ENCODE measurements at regions not wholly inside any gene's neighbourhood (a gene's known extent, or its start where the extent isn't known, plus 50 kb on each side); places are given as distances from the start of the nearest gene placed in this dataset.
A peak's percentile ranks its signal among the peaks of the same experiment; 100 is the strongest.

DNA sequence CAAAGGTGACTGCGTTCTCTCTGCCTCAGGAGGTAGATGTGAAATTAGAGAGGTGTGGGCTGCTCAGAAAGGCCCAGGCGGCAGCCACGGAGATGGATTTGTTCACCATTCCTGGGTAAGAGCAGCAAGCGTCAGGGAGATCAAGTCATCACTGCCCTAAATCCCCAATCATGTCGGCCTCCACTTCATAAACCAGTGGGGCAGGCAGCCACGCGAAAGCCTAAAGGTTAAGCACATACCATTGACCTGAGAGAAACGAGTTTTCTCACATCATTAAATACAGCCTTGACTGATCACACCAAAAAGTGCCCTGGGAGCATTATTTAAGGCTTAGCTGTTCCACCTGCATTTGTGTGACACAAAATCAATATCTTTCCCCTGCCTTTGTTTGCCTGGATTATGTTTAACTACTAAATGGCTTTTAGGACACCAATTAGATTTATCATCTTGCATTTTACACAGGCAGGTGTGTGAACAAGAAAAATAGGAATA, 50.7 kb upstream of the FOXB1 start:
- no peak for DNase-seq (ENCODE audit: low spot score)

DNA sequence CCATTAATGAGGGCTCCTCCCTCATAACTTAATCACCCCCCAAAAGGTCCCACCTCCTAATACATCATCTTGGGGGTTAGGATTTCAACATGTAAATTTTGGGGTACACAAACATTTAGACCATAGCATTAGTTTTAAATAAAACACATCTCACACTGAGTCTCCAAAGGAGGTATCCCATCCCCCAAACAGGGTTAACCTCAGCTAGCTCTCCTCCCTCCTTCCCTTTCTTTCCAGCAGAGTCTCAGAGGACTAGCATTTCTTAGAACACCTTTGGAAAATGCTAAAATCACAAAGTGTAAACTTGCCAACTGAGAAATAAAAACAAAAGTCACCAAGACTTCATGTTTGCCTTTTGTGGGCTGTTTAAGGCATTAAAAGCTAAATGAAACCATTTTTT, 51.2 kb upstream of the FOXB1 start:
- no peak for DNase-seq (ENCODE audit: low spot score)

DNA sequence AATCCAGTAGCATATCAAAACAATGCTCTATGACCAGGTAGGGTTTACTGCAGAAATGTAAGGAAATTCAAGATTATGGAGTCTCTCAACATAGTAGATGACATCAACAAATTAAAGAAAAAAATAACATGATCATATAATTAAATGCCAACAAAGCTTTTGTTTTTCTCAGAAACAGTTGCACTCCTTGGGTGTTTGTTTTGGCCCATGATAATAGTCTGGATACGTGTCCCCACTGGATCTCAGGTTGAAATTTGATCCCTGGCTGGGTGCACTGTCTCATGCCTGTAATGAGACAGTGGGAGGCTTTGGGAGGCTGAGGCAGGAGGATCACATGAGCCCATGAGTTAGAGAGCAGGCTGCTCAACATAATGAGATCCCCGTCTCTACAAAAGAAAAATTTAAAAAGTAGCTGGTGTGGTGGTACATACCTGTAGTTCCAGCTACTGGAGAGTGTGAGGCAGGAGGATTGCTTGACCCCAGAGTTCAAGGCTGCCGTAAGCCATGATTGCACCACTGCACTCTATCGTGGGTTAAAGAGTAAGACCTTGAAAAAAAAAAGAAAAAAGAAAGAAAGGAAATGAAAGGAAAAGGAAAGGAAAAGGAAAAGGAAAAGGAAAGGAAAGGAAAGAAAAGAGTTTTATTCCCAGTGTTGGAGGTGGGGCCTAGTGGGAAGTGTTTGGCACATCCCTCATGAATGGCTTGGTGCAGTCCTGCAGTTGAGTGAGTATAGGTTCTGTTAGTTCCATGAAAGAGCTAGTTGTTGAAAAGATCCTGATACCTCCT, 53.3 kb upstream of the FOXB1 start:
- no peak for DNase-seq (ENCODE audit: low spot score)

DNA sequence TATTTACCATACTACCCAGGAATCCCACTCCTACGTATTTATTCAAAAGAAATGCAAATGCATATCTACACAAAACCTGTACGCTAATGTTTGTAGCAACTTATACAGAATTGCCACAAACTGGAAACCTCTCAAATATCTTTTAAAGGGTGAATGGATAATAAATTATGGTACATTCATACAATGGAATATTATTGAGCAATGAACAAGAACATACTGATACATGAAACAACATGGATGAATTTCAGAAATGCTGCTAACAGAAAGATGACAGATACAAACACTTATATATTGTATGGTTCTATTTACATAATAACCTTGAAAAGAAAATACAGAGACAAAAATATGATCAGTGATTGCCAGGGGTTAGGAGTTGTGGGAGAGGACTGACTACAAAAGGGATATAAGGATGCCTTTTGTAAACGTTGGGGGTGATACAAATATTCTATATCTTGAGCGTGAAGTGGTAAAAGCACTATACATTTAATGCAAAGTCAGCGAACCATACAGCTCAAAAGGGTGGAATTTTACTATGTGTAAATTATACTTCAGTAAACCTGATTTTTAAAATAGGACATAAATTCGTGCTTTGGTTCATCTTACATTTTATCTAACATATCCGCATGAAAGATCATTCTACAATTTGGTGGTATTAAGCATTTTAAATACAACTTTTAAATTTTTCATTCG, 55.0 kb upstream of the FOXB1 start:
- DNase-seq (ENCODE audit: low spot score): no peak

DNA sequence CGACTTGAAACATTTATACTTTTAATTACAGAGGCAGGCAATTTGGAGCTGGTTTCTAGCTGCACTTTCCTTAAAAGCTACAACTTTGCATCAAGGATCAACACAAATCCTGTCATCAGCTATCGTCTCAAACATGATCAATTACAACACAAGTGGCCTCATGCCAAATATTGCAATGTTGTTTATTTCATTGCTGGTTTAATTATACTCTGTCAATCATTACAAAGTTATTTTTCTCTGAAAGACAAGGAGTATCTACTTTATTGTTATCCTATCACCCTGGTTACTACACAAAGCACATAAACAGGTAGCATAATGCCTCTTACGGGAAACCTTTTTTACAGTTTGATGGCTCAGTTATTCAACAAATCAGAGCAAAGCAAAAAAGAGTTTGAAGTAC, 58.0 kb upstream of the FOXB1 start:
- no peak for DNase-seq (ENCODE audit: low spot score)

DNA sequence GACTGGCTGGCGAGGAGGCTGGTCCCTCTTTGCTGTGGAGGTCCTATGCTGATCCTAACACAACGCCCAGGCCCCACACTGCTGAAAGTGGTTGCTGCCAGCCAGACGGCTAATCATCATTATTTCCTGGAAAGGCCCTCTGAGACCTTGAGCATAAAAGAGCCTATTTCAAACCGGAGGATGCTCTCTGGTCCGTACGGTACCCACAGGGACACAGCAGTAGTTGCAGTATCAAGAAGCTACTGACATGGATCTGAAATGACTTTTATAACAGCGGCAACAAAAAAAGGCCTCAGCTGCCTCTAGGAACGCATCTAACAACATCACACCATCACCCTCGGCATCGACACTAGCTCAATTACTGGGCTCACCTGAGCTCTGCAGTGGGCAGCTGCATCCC, 59.1 kb upstream of the FOXB1 start:
- DNase-seq (ENCODE audit: low spot score): no peak

DNA sequence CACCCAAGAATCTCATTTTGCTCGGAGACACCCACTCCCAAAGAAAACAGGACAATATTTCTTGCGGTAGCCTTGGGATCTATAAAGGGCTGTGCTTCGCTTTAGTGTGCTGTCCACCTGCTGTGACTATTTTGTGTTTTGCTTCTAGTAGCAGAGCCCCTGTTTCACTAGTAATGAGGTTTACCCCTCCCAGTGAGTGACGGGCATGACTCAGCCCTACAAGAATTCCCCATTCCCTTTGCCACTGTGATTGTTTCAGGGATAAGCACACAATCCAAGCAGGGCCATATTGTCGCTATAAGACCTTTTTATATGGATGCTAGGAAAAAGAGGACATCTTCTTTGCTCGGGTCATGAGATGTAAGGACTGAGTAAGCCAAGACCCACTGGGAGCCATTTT, 62.5 kb upstream of the FOXB1 start:
- DNase-seq (ENCODE audit: low spot score): peak; percentile 23

DNA sequence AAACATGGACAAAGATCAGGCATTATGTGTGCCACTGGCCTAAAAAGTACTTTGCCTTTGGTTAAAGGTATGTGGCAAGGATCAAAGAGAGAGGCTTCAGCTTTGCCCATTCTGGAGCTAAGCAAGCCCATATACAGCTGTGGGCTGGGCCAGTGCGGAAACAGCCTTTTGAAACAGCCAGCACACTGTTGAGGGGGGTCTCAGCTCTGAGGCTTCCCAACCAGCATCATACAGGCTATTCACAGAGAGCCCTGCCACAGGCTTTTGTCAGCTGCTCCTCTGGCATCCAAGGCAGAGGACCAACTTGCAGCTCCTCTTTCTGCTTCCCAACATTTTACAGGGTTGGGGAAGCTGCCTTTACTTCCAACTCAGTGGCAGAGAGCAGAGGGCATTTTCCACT, 63.2 kb upstream of the FOXB1 start:
- no peak for DNase-seq (ENCODE audit: low spot score)

DNA sequence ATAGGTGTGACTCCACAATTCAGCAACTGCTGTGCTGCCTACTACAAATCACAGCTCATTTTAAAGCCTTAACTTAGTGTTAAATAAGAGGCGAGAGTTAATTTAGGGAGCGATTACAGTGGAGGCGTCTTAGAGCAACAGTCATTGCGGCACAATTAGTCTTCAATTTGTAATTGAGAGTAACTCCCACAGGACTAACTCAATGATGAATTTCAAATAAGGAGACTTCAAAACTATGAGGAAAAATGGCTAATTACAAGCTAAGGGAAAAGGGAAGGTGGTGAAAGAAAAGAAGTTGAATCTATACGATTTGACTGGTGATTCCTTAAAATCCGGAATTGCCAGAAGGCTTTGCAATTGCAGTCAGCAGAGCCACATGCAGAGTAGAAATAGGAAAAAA, 63.7 kb upstream of the FOXB1 start:
- no peak for DNase-seq (ENCODE audit: low spot score)

DNA sequence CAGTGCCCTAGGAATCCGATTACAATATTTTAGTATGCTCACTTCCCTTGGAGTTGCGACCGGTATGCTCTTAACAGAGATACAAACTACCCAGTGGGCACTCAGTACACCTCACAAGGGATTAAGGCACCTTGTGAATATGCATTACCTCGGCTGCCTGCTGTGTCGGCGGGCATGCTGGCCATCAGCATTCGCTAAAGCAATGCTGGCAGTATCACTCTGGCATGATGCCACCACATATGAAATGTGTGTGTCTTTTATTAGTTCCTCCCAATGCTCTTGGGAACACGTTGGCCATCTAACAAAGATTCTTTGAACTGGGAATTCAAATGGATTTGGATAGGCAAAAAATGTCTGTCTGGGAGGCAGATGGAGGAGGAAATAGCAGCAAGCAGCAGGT, 67.4 kb upstream of the FOXB1 start:
- DNase-seq (ENCODE audit: low spot score): no peak

DNA sequence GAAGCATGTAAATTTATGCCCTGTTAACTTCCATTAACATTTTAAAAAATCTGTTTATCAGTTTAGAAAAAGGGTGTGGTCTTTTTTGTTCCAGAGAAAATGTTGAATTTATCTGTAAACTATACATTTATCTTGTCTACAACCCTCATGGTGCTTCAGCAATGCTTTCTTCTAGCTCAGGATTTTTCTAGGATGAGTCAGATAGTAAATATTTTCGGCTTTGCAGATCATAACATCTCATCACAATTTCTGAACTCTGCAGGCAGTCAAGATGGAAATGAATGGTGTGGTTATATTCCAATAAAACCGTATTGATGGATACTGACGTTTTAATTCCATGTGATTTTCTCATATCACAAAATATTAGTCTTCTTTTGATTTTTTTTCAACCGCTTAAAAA, 70.5 kb upstream of the FOXB1 start:
- no peak for DNase-seq (ENCODE audit: low spot score)

DNA sequence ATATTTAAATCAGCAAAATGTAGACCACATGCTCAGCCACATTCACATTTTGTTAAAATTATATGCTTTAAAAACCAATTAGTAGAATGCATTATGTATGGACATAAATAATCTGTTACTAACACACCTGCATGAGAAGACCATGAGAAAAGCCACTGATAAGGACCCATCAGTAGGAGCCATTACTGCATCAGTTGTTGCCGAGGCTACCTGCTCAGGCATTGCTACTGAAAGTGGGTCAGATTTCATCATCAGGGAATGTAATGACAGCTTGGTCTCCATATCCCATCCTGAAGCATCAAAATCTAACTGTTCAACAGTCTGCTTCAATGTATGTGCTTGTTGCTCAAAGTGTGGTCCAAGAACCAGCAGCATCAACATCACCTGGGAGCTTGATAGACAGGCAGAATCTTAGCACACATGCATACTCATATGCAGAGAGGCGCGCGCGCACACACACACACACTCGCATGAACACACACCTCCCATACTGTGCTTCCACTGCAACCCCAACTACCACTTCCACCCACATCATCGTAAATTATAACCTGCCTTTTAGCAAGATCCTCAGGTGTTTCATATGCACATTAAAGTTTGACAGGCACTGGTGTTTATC, 72.4 kb upstream of the FOXB1 start:
- DNase-seq (ENCODE audit: low spot score): no peak

DNA sequence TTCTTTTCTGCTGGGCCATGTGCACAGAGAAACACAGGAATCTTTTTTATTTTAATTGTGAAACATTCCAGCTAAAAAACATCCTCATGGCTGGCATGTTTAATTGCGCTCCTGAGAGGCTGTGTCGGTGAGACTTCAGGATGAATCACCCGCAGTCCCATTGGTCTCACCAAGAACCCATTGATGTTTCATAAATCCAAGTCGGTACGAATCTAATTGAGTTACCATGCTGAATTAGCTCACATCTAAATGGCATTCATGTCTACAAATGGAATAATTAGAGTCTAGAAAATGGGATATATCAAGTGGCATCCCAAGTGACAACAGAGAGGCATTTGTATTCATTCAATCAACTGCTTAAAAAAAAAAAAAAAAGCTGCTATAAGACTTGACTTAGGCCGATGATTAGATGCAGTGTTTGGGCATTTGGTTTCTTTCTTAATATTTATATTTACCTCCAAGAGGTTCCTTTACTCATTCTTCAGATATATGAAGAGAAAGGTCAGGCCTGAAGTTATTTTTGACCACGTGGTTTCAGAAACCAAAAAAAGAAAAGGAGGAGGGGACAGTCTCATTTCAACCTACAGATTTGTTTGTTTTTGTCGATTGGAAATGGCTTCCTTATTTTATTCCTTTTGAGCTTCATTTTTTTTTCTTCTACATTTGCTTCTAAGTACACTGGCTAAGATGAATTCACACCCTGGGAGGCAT, 79.1 kb upstream of the FOXB1 start:
- no peak for DNase-seq (ENCODE audit: low spot score)

DNA sequence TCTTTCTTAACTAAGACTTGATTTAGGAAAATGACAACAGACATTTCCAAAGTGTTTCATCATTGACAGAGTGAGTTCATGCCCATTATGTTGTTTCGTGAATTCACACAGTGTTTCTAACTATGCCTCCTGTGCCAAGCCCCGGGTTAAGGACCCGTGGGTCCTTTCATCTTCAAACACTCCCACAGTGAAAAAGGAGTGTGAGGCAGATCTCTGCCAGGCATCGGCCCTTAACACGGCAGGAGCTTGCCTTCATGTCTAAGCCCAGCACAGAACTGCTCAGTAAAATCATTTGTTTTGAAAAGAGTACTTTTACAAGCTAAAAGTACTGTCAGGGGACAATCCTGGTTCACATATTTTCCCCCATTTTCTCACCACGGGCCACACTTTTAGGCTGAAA, 80.0 kb upstream of the FOXB1 start:
- DNase-seq (ENCODE audit: low spot score): no peak

DNA sequence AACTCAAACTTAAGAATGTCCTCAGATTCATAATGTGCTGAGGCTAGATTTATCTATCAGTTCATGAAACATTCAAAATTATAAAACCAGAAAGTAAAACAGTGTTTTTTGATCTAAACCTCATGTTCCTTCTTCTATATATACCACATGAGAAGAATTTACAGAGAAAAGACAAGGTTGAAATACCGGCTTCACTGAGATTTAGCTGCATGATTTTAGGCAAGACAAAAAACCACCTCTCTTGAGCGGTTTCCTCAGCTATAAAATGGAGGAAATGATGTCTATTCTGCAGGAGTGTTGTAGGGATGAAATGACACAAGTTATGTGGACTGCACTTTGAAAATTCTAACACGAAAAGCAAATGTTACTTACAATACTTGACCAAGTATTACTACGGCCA, 80.6 kb upstream of the FOXB1 start:
- DNase-seq (ENCODE audit: low spot score): no peak

DNA sequence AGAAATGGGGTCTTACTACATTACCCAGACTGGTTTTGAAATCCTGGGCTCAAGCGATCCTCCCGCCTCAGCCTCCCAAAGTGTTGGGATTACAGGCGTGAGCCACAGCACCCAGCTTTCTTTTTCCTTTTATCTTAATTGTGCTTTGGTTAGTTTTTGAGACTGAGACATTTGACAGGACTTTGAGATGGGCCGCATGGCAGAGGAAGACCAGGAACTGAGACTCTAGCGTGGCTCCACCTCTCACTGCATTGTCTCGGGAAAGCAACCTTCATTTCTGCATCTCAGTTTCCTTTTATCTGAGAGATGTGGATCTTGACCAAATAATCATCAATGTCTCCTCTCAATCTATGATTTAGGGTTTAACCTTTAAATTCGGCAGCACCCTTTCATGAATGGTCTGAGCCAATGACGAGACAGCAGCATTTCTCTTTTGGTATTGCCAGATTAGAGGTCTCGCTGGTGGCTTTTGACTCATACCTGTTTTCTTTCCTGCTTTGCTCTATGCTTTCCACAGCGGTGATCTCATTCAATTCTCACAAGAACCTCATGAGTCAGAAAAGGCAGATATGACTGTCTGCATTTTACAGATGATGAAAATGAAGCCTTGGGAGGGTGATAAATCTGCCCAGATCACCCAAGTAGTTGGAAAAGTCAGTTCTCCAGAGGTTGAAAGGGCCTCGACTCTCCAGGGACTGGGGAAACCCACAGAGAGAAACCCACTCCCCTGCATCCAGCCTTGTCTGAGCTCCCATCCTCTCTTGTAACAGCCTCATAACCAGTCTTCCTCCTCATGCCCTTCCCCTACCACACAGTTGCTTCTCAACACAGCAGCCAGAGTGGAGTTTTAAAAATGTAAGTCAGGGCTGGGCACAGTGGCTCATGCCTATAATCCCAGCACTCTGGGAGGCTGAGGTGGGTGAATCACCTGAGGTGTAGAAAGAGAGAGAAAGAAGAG, 84.8 kb upstream of the FOXB1 start:
- no peak for DNase-seq (ENCODE audit: low spot score)

DNA sequence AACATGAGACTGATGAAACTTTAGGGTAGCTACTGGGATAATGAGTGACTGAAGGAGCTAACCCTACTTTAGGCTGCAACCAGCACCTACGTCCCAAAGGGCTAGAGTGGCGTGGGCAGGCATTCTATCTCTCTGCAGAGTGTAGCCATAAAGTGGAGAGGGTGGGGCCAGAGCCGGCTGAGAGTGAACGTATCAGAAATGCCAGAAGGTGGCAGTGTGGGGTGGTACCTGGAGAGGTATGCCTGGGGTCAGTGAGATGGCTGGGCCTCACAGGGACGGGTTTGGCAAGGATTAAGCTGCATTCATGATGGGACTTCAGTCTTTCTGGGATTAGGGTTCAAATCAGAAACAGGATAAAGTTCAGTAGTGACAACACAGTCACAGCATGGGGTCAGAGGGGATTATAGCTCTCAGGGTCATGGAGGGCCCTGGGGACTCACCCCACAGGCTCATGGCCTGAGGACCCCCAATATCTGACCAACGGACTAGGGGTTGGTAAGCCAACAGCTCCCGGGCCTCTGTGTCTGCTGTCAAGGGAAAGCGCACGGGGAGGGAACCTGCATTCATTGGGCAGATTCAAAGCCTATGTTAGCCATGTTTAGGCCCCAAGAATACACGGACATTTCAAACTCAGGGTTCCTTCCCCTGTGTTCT, 86.5 kb upstream of the FOXB1 start:
- peak; percentile 82 for DNase-seq (ENCODE audit: low spot score)

DNA sequence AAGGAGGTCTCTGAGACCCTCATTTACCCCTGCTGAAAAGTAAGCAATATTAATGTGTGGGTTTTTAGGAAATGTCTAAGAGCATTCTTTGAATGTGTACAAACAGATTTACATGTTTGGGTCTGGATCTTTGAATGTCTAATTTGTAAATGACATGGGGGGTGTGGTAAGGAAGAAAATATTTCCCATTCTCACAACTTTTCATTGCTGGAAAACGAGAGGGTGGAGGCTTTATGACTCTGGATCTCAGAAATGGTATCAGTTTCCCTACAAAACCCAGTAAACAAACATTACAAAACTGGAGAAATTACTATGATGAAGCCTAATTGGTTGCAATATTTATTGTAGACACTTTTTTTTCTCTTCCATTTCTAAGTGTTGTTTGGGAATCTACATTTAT, 98.1 kb upstream of the FOXB1 start:
- no peak for DNase-seq (ENCODE audit: low spot score)

DNA sequence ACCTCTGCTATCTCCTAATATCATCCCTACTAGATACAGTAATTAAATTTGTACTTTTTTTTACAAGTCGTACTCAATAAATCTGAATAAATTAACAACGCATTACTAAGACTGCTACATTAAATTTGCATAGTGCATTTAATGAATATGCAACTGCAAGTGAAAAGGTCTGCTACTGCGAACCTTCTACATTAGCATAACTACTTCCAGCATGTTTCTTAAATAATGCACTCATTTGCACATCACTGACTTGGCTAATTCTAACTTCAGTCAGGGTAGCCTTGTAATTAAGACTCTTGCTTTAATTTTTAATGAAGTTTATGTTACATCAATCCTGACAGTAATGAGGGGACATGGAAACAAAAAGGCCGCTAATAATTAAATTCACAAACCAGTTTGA, 98.9 kb upstream of the FOXB1 start:
- DNase-seq (ENCODE audit: low spot score): no peak

DNA sequence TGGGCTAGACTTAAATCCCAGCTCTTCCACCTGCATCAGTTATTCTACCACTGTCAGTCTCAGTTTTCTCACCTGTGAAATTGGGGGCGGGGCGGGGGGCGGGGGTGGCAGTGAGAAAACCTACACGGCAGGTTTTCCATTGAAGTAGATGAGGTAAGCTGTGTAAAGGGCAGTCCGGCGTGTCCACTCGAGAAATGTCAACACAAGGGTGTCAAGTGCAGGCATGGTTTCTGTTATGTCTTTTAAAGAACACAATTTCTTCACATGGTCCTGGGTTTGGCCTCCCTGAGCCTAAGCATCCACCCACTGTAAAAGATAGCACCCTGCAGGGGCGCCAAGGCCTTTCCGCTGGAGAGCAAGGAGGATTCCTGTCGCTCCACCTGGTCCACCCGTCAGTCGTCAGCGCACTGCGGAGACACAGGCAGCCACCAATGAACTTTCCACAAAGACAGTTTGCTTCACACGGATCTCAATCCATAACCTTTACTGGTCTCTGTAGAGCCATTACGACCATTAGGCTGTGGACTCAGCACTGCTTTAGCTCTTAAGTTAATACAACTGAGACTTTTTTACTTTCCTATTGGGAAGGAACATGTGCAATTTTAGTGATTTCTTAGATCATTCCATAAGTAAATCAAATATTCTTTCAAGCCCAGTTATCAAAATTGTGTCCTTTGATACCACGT, 99.5 kb upstream of the FOXB1 start:
- DNase-seq (ENCODE audit: low spot score): no peak
